Left colon (tissue), 2 donors: ENCODE measurements at regions not wholly inside any gene's neighbourhood (a gene's known extent, or its start where the extent isn't known, plus 50 kb on each side); places are given as distances from the start of the nearest gene placed in this dataset.

Experiments
- ATAC-seq: fragments of 200-7000 bp; cut with Tn5 transposase; one replicate; pipeline ENCODE4 v1.9.1; 2020; ENCODE audit warnings: mild to moderate bottlenecking, moderate library complexity
- DNase-seq, 2 donors: peaks; one replicate each; pipeline ENCODE4 v3.0.0-alpha.2; 2020
- intact Hi-C, 2 donors: fragments of 100-400 bp; cut with DNase I in 1 of 2; cut with micrococcal nuclease in 1 of 2; formaldehyde crosslinking; loops; one replicate each; pipeline versions ENCODE4 v1.11.2 to v1.14.0; 2022; cut with DNase I, micrococcal nuclease
- donor health status: DM: no; HTN: no; CAD: no.
- donor health status: DM: yes; HTN: yes; CAD: no.

DNA sequence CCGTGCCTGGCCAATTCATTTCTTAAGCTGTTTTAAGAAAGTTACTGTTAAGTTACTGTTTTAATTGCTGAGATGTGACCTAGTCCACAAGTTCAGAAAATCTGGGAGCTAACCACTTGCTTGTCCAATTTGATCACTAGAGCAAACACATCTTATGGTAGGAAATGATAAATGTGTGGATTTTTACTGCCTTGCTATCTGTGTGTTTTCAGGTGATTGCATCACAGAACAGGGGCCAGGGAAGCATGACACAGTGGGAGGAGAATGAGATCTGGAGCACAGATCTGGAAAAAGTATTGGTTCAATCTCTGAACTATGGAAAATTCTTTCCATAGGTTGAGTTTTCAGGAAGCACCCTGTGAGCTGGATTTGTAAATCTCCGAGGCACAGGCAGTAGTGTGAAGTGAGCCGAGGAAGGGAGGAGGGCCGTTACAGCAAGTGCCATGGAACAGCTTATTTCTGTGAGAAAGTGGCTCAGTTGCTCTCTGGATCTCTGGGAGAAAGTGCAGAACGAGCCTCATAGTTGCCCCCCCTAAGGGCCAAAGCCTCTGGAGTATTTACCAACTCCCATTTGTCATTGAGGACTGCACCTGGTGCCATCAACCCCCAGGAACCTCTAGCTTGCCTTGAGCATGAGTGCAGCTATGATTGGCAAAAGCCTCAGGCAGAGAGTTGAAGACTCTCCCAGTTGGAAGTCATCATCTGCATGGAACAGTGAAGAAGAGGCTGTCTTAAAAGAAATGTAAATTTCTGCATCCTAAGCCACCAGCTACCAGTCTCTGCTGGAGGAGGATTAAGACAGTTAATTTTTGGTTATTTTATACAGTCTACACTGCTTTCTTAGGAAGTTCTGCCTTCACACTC, 161.8 kb upstream of the CLINT1 start:
- DNase-seq (no peak), ATAC-seq (peak; percentile 46)
- intact Hi-C loops: no loop called here

DNA sequence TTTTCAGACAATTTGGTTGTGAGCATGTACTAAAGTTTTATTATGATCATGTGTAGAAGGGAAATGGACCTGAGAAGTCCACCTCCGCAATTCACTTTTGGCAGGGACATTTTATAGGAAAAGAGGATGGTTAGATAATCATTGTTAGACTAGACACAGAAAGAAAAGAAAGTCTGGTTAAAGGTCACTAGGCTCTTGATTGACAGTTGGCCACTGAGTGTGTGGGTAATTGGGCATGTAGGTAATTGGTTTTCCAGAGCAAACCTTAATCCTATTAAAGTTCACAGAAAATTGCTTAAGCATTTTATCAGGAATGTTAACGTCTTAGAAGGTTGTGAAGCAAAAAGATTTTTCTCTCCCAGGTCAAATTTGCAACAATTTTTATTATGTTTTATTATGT, 158.5 kb upstream of the CLINT1 start:
- ATAC-seq (peak; percentile 85), DNase-seq (no peak)

DNA sequence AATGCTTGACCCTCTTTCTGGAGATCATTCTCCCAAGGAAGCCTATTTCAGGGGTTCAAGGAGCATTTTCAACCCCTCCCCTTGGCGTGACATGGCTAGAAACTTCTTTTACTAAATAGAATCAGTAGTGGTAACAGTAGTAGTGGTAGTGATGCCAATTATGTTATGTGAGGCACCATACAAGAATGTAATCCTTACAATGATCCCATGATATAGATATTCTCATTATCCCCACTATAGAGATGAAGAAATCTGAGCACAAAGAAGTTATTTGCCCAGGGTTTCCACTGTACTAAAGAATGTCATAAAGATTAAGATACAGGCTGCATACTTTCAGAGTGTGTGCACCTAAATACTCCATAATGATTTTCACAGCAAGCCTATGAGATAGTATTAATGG, 155.4 kb upstream of the CLINT1 start:
- DNase-seq: no peak
- intact Hi-C loops: no loop called here
- ATAC-seq: no peak

More for the DNA sequence above, 158.5 kb upstream of the CLINT1 start:
- intact Hi-C loops: no loop called here

DNA sequence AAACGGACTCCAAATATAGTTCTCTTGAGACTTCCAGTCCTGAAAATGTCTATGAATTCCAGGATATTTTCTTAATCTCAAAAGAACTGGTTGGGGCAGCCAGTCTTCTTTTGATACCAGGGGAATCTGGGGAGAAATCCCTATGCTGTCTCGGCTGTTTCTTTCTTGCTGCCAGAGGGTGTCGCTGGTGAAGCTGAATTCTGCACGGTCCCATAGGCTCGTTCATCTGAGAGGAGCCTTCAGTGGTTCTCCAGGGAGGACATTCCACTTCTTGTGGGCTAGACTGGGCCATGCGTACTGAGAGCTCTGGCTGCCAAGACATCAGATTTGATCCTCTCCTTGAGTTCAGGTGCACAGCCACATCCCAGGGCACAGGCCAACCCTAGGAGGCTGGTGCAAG, 155.0 kb upstream of the CLINT1 start:
- peak in 1 of 2 donors; percentile 41 for DNase-seq
- intact Hi-C loops: no loop called here
- peak; percentile 70 for ATAC-seq

DNA sequence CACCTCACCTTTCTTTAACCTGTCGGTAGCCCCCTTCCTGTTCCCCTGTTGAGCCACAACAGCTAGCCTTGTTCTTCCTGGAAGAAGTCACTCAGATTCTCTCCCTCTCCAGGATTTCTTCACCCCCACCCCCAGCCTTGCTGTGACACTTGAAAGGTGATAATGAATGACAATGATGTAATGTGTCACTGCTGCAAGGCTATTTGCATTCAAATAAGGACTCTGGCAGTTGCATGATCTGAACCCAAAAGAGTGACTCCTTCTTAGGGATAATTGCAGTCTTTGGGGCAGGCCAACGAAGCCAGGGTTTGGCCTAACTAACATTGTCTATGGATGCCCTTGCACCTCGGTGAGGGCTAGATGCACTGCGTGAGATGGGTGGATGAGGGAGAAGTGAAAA, 154.4 kb upstream of the CLINT1 start:
- DNase-seq: no peak
- intact Hi-C loops: no loop called here
- ATAC-seq: no peak

DNA sequence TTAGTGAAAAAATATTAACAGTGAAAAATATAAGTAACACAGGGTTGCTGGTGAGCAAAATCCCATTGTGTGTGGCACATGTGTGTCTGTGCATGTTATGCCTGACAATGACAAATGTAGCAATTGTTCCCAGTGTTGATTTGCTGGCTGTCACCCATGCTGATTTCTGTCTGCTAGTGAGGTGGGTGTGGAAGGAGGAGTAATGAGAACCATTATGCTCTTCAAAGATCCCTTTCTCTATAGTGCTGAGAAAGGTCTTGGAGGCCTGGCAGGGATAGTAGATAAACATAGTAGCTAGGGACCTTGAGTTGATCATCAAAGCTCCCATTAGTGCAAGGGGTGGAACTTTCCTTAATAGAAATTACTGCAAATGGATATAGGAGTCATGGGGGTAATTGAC, 152.5 kb upstream of the CLINT1 start:
- intact Hi-C loops: no loop called here
- ATAC-seq (no peak), DNase-seq (no peak)

DNA sequence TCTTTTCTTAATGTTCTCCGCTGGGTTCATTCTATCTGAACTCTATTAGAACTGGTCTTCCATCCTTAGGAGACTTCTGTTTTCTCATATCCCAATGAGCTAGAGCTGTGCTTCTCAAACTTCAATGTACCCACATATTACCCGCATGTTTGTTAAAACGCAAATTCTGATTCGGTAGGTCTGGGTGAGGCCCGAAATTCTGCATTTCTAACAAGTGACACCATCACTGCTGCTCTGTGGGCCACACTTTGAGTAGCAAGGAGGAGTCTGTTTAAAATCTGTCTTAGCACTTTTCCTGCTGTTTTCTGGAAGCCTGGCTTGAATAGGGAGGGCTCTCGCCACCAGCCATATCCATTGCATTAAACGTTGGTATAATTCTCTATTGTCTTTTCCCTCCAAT, 151.9 kb upstream of the CLINT1 start:
- intact Hi-C loops: no loop called here
- ATAC-seq (no peak), DNase-seq (no peak)

DNA sequence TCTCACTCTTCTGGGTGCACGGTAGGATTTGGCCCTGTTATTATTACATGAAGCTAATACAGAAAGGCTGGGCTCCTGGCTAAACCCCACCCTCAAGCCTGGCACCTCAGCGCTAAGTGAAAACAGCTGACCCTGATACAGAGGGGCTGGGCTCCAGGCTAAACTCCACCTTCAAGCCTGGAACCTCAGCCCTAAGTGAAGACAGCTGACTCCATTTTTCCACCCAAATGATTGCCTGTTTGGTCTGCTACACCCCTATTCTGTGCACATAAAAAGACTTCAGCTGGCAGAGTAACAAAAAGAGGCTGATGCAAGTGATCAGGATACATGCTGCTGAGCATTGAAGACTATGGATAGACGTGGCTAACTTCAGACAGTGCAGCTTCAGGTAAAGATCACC, 148.4 kb upstream of the CLINT1 start:
- DNase-seq: no peak
- intact Hi-C loops: no loop called here
- no peak for ATAC-seq

DNA sequence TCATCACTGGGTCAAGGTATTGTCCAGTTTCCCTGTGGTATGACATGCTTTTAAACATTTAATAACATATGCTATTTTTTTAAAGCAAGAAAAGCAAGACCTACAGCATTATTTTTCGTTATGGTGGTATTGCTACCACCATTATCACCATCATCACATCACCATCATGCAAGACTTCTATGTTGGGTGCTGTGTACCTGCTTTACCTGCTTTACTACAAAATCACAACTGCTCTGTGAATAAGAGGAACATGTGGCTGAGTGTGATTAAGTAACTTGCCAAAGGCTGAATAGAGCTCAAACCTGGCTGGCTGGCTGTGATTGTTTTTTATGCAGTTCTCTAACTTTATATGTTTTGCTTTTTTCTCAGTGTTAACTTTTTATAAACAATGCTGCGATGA, 140.8 kb upstream of the CLINT1 start:
- no peak for ATAC-seq

DNA sequence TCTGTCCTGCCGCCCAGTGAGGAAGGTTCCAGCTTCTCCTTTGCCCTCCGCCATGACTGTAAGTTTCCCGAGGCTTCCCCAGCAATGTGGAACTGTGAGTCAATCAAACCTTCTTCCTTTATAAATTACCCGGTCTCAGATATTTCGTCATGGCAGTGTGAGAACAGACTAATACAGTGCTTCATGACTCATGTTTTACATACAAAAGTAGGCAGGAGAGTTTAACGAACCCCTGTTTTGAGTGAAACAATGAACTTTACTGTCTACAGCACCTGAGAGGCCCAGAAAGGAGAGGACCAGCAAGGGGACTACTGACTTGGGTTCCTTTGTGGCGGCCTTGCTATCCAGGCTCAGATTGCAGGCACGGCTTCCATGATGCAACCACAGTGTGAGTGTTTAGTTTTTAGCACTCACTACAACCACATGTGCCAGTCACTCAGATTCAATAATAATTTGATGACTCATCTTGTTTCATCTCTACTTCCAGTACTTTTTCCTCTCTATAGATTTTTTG, 139.1 kb upstream of the CLINT1 start:
- intact Hi-C loops: loop anchor here in 1 of 2 donors (10.0 kb wide), 1 partner anchor 143 kb away; the partner anchor contains the start of gene CLINT1
- ATAC-seq (no peak), DNase-seq (no peak)

More for the DNA sequence above, 140.8 kb upstream of the CLINT1 start:
- intact Hi-C loops: loop anchor here in 1 of 2 donors (10.0 kb wide), 1 partner anchor 145 kb away; the partner anchor contains the start of gene CLINT1
- DNase-seq: no peak

DNA sequence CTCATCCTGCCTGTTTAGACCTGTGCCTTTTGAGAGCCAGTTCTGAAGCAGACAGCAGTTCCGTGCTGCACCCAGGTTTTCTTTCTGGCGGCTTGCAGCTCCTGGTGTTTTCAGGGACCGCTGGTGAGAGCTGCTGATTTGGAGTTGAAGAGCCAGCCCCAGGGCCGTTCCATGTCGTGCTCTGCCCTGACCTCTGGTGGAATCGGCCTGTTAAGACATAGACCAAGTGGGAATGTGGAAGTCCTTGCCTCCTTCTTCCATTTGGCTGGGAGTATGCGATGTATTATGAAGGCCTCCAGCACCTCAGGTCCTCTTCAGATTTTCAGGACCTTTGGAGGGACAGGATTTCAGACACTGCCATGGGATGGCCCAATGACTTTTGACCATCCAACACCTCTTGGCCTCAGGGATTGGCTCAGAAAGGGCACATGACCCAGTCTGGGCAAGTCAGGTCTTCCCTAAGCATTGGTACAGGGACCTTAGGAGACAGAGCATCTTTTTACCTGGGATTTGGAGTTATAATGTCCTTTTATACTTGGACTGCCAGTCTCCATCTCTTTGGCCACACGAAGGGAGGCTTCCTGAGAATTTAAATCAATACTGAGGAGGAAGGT, 136.1 kb upstream of the CLINT1 start:
- intact Hi-C loops: loop anchor here in 1 of 2 donors (2.0 to 10.0 kb wide), 2 partner anchors 140 to 178 kb away; partner anchors contain the start of gene CLINT1
- peak; percentile 58 to 72 for DNase-seq

DNA sequence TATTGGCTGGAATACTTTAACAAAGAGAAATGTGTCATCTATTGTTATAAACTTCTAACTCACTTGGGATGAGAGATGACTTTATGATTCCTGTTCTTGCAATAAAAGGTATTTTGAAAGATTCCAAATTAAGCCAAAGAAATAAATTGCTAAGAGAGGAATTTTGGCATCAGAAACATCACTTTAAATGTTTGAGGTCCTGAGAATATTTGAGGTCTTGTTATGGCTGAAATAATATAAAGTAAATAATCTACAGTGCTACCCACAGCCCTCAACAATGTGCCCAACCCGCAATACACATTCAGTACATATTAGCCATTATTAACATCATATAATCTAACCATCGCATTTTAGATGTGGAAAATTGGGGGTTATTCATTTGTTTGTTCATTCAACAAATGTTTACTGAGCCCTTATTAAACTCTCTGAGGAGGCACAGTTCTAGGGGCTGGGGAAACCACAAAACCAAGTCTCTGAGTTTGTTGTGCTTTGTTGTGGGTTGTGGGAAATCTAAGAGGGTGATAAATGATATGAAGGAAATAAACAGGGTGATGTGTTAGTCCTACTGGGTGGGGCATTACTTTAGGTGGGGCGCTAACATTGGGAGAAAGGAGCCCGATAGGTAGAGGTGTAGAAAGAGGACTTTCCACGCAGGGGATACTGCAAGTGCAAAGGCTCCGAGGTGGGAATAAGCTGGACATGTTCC, 135.2 kb upstream of the CLINT1 start:
- intact Hi-C loops: loop anchor here in 1 of 2 donors (2.0 to 10.0 kb wide), 2 partner anchors 139 to 177 kb away; partner anchors contain the start of gene CLINT1
- DNase-seq (no peak), ATAC-seq (peak; percentile 34)

More for the DNA sequence above, 136.1 kb upstream of the CLINT1 start:
- ATAC-seq: peak; percentile 99

DNA sequence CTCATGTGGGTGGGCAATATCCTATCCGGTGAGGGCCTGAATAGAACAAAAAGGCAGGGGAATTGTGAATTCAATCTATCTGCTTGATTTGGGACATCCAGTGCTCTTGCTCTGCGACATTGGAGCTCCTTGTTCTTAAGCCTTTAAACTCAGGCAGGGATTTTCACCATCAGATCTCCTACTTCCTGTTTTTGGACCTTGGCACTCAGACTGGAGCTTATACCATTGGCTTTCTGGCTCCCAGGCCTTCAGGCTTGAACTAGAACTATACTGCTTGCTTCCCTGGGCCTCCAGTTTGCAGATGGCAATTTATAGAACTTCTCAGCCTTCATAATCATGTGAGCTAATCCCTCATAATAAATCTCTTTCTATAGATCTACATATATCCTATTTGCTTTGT, 134.3 kb upstream of the CLINT1 start:
- DNase-seq: no peak
- intact Hi-C loops: loop anchor here in 1 of 2 donors (10.0 kb wide), 1 partner anchor 138 kb away; the partner anchor contains the start of gene CLINT1
- no peak for ATAC-seq

DNA sequence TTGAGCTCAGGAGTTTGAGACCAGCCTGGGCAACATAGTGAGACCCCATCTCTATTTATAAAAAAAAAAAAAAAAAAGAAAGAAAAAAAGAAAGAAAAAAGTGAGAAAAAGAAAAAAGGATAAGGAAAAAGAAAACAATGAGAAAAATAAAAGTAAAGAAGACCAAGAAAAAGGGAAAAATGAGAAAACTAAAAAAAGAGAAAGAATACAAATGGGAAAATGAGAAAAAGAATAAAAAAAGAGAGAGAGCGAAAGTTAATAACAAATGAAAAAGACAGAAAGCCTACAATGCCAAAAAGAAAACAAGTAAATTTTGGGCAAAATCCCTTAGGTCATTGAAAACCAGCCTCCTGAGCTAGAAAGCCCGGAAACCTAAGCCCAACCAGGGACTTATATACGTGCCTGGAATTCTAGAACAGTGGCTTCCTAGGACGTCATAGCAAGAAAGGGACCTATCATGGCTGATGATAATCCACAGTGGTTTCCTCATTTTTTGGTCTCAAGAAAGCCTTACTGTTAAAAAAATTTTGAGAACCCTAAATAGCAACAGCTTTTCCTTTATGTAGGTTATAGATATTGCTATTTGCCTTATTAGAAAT, 131.7 kb upstream of the CLINT1 start:
- intact Hi-C loops: loop anchor here in 1 of 2 donors (10.0 kb wide), 1 partner anchor 136 kb away; the partner anchor contains the start of gene CLINT1
- DNase-seq: no peak
- ATAC-seq: no peak

DNA sequence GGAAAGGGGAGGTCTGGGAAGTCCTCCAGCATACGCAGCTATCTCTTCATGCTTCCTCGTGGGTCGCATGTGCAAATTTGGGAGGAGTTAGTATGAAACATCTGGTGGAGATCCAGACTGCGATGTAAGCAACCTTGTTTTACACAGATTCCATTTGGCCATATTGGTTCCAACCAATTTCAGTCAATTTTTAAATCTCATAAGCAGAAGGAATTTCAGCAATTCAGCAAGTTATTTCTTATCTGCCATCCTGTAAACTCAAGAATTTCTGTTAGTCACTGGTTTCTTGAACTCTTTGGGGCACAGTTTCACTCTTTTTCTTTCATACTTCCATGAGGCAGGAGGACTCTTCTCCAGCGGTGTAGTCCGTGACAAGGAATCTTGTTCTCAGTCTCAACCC, 130.4 kb upstream of the CLINT1 start:
- intact Hi-C loops: no loop called here
- no peak for DNase-seq
- no peak for ATAC-seq

DNA sequence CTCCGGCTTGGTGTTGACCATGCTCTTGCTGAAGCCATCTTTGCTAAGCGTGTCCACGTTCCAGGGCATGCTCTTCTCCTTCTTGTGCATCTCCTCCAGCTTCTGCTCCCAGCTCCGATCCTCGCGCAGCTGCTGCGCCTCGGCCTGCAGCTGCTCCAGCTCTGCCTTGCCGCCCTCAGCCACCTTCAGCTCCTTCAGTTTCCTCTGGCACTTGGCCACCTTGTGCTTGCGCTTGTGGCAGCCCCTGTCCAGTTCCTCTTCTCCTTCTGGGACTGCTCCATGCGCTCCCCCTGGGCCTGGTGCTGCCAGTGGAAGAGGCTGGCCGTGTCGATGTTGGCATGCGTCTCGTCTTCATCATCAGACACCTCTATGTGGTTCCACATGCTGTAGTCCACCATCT, 128.3 kb upstream of the CLINT1 start:
- no peak for ATAC-seq
- intact Hi-C loops: no loop called here
- no peak for DNase-seq

DNA sequence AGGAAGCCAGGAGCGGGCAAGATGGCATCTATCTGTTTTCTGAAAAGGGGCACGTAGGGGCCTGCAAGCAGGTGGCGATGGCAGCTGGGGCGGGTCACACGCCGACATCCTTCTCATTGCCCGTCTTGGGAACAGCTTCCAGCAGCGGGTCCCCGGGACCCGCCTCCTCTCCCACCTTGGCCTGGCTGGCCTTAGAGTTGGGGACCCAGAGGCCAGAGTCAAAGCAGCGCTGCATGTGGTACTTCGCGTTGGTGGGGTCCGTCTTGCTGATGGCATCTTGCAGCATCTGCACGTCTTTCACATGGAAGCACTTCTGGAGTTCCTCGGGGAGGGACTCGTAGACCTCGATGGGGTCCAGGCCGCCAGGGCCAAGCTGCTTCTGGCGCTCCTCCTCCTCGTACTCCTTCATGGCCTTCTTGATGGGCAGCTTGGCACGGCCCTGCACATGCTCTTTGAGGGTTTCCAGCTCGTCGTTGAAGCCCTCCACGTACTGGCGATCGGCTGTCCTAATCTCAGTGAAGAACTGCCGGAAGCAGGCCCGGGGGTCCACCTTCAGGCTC, 127.6 kb upstream of the CLINT1 start:
- ATAC-seq: no peak
- intact Hi-C loops: no loop called here

DNA sequence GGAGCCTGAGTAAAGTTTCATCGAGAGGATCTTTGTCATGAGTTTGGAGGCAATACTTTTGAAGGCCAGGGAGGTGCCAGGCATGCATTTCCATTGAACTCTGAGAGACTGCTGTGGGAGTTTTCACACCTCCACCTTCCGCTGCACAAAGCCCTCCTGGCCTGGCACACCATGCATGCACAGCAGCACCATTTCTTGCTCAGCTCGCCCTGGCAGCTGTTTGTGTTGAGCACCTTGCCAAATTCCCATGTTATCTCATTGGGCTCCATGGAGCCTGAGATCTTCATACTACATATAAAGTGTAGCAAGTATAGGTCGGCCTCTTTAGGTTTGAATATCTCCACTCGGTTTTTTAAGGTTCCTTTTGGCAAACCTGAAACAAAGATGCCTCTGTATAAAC, 125.7 kb upstream of the CLINT1 start:
- intact Hi-C loops: no loop called here
- ATAC-seq (no peak), DNase-seq (no peak)

More for the DNA sequence above, 127.6 kb upstream of the CLINT1 start:
- no peak for DNase-seq
